GM12878 (cell line): ENCODE measurements at regions not wholly inside any gene's neighbourhood (a gene's known extent, or its start where the extent isn't known, plus 50 kb on each side); places are given as distances from the start of the nearest gene placed in this dataset.

Experiments
- ATAC-seq: fragments of 200-7000 bp; cut with Tn5 transposase; 3 replicates; pipeline ENCODE4 v1.9.1; 2020; ENCODE audit warnings: mild to moderate bottlenecking, moderate library complexity
- BruUV-seq: library from RNA; stranded (reverse); fragments of 400-500 nt; replicated peaks from 2 replicates; lab custom pipeline; 2021; lab: Mats Ljungman, UMichigan
- CTCF ChIA-PET: fragments of 300-600 bp; sonication (Branson Sonifier 250); formaldehyde crosslinking; extraction: SDS; loops from one replicate; lab custom pipeline; 2021; ENCODE audit warnings: inconsistent platforms; lab: Yijun Ruan, JAX
- POLR2A ChIA-PET: fragments of 350-600 bp; formaldehyde crosslinking; extraction: SDS; loops from one replicate; lab custom pipeline; 2021; ENCODE audit warnings: inconsistent platforms; lab: Charles Lee
- RAD21 ChIA-PET: fragments of 300-600 bp; sonication (Branson Sonifier 250); formaldehyde crosslinking; loops from one replicate; lab custom pipeline; 2023; ENCODE audit warnings: antibody characterized with exemption; ENCODE audit not compliant: unreplicated experiment; lab: Charles Lee
- SMC1A ChIA-PET: fragments of 300-600 bp; sonication (Branson Sonifier 250); formaldehyde crosslinking; loops from one replicate; lab custom pipeline; 2023; ENCODE audit not compliant: unreplicated experiment, uncharacterized antibody; lab: Charles Lee
- DNase-seq: peaks from one replicate; pipeline ENCODE4 v3.0.0-alpha.2; 2011; ENCODE audit warnings: low read depth, low spot score
- FAIRE-seq: peaks from 3 replicates; lab custom pipeline; 2011; peaks lifted over from hg19 to GRCh38; lab: Jason Lieb, UNC
- H2AFZ ChIP-seq: 2 replicates; pipeline ENCODE4 v1.6.0; 2011; ENCODE audit warnings: low read depth, low read length, control low read depth; ENCODE audit not compliant: control insufficient read depth
- H3K27ac ChIP-seq: 2 replicates; pipeline ENCODE4 v1.5.1; 2011; ENCODE audit warnings: control low read depth; ENCODE audit not compliant: control insufficient read depth, insufficient read depth
- H3K27me3 ChIP-seq, 2 experiments: replicated peaks in 1 of 2; 2 replicates each; pipeline versions ENCODE4 v1.6.0 to v1.6.1; 2011; ENCODE audit warnings: low read length in 1 of 2; ENCODE audit not compliant: control insufficient read depth in 2 of 2, insufficient read depth in 2 of 2
- H3K36me3 ChIP-seq, 2 experiments: 2 replicates each; pipeline ENCODE4 v1.5.1; 2011; ENCODE audit warnings: low read length in 1 of 2; ENCODE audit not compliant: control insufficient read depth in 2 of 2, insufficient read depth in 2 of 2
- H3K4me1 ChIP-seq: 2 replicates; pipeline ENCODE4 v1.6.1; 2011; ENCODE audit warnings: mild to moderate bottlenecking, low read length, moderate library complexity, mixed read lengths; ENCODE audit not compliant: control insufficient read depth, insufficient read depth
- H3K4me2 ChIP-seq: 2 replicates; pipeline ENCODE4 v1.6.0; 2011; ENCODE audit warnings: control low read depth; ENCODE audit not compliant: control insufficient read depth, insufficient read depth
- H3K4me3 ChIP-seq: fragments of 200-600 bp; sonication (generic); 2 replicates; pipeline ENCODE4 v1.5.1; 2016
- H3K79me2 ChIP-seq: 2 replicates; pipeline ENCODE4 v1.6.0; 2011; ENCODE audit warnings: low read length; ENCODE audit not compliant: control insufficient read depth, insufficient read depth
- H3K9ac ChIP-seq: 2 replicates; pipeline ENCODE4 v1.8.0; 2011; ENCODE audit warnings: low read length, control low read depth, mixed read lengths; ENCODE audit not compliant: control insufficient read depth, insufficient read depth
- H3K9me3 ChIP-seq: replicated peaks from 3 replicates; pipeline ENCODE4 v1.5.1; 2011; ENCODE audit warnings: mild to moderate bottlenecking, low read length; ENCODE audit not compliant: control insufficient read depth, insufficient read depth
- H4K20me1 ChIP-seq: 2 replicates; pipeline ENCODE4 v1.6.0; 2011; ENCODE audit not compliant: control insufficient read depth, insufficient read depth
- ATF7 ChIP-seq: fragments of 450-650 bp; IDR thresholded peaks from 2 replicates; pipeline ENCODE4 v1.6.1; 2016; ENCODE audit warnings: low read depth, mild to moderate bottlenecking
- CREM ChIP-seq: IDR thresholded peaks from 2 replicates; pipeline ENCODE4 v1.6.1; 2014; ENCODE audit warnings: antibody characterized with exemption, low read depth
- ESRRA ChIP-seq: IDR thresholded peaks from 2 replicates; pipeline ENCODE4 v1.6.1; 2012; ENCODE audit warnings: mild to moderate bottlenecking, low read length, improper control_type of control experiment
- FOXM1 ChIP-seq: IDR thresholded peaks from 2 replicates; pipeline ENCODE4 v1.6.1; 2012; ENCODE audit warnings: low read depth, mild to moderate bottlenecking, inconsistent platforms, low read length, moderate library complexity
- IRF4 ChIP-seq: IDR thresholded peaks from 2 replicates; pipeline ENCODE4 v1.6.1; 2011; ENCODE audit warnings: low read depth, low read length
- JUNB ChIP-seq: IDR thresholded peaks from 2 replicates; pipeline ENCODE4 v1.6.1; 2016; ENCODE audit warnings: antibody characterized with exemption, mild to moderate bottlenecking
- PML ChIP-seq: IDR thresholded peaks from 2 replicates; pipeline ENCODE4 v1.6.1; 2012; ENCODE audit warnings: low read length, inconsistent platforms
- RB1 ChIP-seq: fragments of 450-650 bp; formaldehyde crosslinking; IDR thresholded peaks from 2 replicates; pipeline ENCODE4 v1.6.1; 2017; ENCODE audit warnings: mild to moderate bottlenecking, borderline replicate concordance
- SREBF2 ChIP-seq: IDR thresholded peaks from 2 replicates; pipeline ENCODE4 v1.6.1; 2012; ENCODE audit warnings: mild to moderate bottlenecking, low read length
- STAT1 ChIP-seq: fragments of 450-650 bp; conservative IDR thresholded peaks from 2 replicates; pipeline ENCODE4 v1.6.1; 2014; ENCODE audit warnings: antibody characterized with exemption, mild to moderate bottlenecking
- TAF1 ChIP-seq: IDR thresholded peaks from 2 replicates; pipeline ENCODE4 v1.6.1; 2011; ENCODE audit warnings: mild to moderate bottlenecking, low read depth, low read length, borderline replicate concordance
- TCF12 ChIP-seq: IDR thresholded peaks from 2 replicates; pipeline ENCODE4 v1.6.1; 2011; ENCODE audit warnings: low read depth, mild to moderate bottlenecking, low read length
- TCF7 ChIP-seq: IDR thresholded peaks from 2 replicates; pipeline ENCODE4 v1.6.1; 2014; ENCODE audit warnings: antibody characterized with exemption, borderline replicate concordance
- WGBS: methylation state at CpG from one replicate; pipeline ENCODE4 v1.1.6; 2016; ENCODE audit warnings: low lambda C conversion rate; ENCODE audit not compliant: insufficient replicate concordance, insufficient coverage; ENCODE audit errors: missing lambda C conversion rate; 5-methylcytosine and 5-hydroxymethylcytosine counted together
- in situ Hi-C: fragments of 300-500 bp; cut with MboI; formaldehyde crosslinking; loops from 9 replicates; pipeline ENCODE4 v1.14.3; 2018; ENCODE audit warnings: mixed read lengths
- intact Hi-C: fragments of 100-400 bp; cut with micrococcal nuclease; formaldehyde crosslinking; loops from one replicate; pipeline ENCODE4 v1.14.2; 2022; ENCODE audit not compliant: unreplicated experiment
- TF ChIP-seq, protein P1 (sequence below): IDR thresholded peaks from 2 replicates; pipeline ENCODE4 v1.6.1; 2012; ENCODE audit warnings: low read depth, low read length, improper control_type of control experiment
- TF ChIP-seq, protein P2 (sequence below): IDR thresholded peaks from 2 replicates; pipeline ENCODE4 v1.6.1; 2012; ENCODE audit warnings: mild to moderate bottlenecking, low read depth, low read length
- TF ChIP-seq, protein P3 (sequence below): fragments of 450-650 bp; IDR thresholded peaks from 2 replicates; pipeline ENCODE4 v1.6.1; 2014; ENCODE audit warnings: mild to moderate bottlenecking
- TF ChIP-seq, protein P4 (sequence below): fragments of 450-650 bp; IDR thresholded peaks from 2 replicates; pipeline ENCODE4 v1.6.1; 2017; ENCODE audit warnings: mild to moderate bottlenecking, moderate library complexity

DNA sequence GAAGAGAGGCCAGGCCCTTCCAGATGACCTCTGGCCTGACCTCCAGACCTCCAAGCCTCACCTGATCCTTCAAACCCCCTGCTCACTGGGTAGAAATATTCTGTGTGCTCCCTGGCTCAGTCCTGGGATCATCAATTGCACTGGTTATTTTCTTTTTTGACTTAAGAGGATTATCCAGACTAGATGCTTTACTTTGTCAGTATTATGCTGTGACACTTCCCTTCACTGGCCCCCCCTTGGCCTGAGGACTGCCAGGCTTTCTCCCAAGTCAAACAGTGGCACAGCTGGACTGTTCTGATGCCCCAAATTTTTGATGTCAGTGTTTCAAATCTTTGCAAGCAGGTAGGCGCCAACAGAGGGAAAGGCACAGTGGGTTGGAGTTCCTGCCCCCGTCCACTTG, 156.3 kb upstream of the SKOR2 start (continued):
- TF ChIP-seq, protein P1, sequence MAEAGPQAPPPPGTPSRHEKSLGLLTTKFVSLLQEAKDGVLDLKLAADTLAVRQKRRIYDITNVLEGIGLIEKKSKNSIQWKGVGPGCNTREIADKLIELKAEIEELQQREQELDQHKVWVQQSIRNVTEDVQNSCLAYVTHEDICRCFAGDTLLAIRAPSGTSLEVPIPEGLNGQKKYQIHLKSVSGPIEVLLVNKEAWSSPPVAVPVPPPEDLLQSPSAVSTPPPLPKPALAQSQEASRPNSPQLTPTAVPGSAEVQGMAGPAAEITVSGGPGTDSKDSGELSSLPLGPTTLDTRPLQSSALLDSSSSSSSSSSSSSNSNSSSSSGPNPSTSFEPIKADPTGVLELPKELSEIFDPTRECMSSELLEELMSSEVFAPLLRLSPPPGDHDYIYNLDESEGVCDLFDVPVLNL = no peak
- TF ChIP-seq STAT1 (no peak), TAF1 (no peak), IRF4 (no peak), CREM (no peak), FOXM1 (no peak)
- TF ChIP-seq, protein P2, sequence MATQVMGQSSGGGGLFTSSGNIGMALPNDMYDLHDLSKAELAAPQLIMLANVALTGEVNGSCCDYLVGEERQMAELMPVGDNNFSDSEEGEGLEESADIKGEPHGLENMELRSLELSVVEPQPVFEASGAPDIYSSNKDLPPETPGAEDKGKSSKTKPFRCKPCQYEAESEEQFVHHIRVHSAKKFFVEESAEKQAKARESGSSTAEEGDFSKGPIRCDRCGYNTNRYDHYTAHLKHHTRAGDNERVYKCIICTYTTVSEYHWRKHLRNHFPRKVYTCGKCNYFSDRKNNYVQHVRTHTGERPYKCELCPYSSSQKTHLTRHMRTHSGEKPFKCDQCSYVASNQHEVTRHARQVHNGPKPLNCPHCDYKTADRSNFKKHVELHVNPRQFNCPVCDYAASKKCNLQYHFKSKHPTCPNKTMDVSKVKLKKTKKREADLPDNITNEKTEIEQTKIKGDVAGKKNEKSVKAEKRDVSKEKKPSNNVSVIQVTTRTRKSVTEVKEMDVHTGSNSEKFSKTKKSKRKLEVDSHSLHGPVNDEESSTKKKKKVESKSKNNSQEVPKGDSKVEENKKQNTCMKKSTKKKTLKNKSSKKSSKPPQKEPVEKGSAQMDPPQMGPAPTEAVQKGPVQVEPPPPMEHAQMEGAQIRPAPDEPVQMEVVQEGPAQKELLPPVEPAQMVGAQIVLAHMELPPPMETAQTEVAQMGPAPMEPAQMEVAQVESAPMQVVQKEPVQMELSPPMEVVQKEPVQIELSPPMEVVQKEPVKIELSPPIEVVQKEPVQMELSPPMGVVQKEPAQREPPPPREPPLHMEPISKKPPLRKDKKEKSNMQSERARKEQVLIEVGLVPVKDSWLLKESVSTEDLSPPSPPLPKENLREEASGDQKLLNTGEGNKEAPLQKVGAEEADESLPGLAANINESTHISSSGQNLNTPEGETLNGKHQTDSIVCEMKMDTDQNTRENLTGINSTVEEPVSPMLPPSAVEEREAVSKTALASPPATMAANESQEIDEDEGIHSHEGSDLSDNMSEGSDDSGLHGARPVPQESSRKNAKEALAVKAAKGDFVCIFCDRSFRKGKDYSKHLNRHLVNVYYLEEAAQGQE = no peak

DNA sequence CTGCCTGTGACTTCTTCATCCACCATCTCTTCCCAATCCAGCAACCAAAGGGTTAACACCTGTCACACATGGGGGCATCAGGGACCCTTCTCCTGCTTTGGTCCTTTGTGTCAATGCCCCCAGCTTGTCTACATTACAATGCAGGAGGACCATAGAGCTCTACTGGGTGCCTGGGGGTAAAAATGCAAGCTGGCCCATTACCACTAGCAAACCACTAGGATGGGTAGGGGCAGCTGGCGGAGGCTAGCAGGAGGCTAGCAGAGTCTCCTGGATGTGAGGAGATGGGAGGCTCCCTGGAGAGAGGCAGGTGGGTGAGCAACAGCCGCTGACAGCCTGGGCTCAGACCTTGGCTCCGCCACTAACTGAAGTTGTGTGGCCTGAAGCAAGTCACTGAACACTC, 153.4 kb upstream of the SKOR2 start:
- ChIA-PET SMC1A (no interaction called here), CTCF (no interaction called here), RAD21 (no interaction called here), POLR2A (interaction anchor here (0.7 kb wide), 1 partner anchor 57 kb away, joined by 5 read pairs; no protein-coding TSS in a partner anchor)
- Histone ChIP-seq H3K79me2 (no peaks in the 10 kb centered on the region), H3K4me1 (no peaks in the 10 kb centered on the region), H3K9ac (no peak overlapping the region), H3K27me3 (no peaks in the 10 kb centered on the region), H3K9me3 (no peaks in the 10 kb centered on the region), H3K27ac (no peak overlapping the region), H2AFZ (no peak overlapping the region), H3K36me3 (no peaks in the 10 kb centered on the region), H4K20me1 (no peaks in the 10 kb centered on the region; the same call in 1 of the 2 replicates), H3K4me2 (no peak overlapping the region), H3K4me3 (no peak overlapping the region)
- ATAC-seq = no peak
- 50% methylated on average over 3 of the region's 3 CpGs for WGBS
- DNase-seq = no peak
- in situ Hi-C loops = no loop called here
- BruUV-seq = no TSS peak
- intact Hi-C loops = no loop called here
- FAIRE-seq = no peak
- TF ChIP-seq, protein P3, sequence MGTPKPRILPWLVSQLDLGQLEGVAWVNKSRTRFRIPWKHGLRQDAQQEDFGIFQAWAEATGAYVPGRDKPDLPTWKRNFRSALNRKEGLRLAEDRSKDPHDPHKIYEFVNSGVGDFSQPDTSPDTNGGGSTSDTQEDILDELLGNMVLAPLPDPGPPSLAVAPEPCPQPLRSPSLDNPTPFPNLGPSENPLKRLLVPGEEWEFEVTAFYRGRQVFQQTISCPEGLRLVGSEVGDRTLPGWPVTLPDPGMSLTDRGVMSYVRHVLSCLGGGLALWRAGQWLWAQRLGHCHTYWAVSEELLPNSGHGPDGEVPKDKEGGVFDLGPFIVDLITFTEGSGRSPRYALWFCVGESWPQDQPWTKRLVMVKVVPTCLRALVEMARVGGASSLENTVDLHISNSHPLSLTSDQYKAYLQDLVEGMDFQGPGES = no peak
- no peak for TF ChIP-seq TCF12
- no peak for TF ChIP-seq RB1
- TF ChIP-seq SREBF2 = no peak
- TF ChIP-seq TCF7 = no peak
- no peak for TF ChIP-seq PML
- TF ChIP-seq ESRRA = no peak
- TF ChIP-seq JUNB = no peak
- TF ChIP-seq ATF7 = no peak
- TF ChIP-seq, protein P4, sequence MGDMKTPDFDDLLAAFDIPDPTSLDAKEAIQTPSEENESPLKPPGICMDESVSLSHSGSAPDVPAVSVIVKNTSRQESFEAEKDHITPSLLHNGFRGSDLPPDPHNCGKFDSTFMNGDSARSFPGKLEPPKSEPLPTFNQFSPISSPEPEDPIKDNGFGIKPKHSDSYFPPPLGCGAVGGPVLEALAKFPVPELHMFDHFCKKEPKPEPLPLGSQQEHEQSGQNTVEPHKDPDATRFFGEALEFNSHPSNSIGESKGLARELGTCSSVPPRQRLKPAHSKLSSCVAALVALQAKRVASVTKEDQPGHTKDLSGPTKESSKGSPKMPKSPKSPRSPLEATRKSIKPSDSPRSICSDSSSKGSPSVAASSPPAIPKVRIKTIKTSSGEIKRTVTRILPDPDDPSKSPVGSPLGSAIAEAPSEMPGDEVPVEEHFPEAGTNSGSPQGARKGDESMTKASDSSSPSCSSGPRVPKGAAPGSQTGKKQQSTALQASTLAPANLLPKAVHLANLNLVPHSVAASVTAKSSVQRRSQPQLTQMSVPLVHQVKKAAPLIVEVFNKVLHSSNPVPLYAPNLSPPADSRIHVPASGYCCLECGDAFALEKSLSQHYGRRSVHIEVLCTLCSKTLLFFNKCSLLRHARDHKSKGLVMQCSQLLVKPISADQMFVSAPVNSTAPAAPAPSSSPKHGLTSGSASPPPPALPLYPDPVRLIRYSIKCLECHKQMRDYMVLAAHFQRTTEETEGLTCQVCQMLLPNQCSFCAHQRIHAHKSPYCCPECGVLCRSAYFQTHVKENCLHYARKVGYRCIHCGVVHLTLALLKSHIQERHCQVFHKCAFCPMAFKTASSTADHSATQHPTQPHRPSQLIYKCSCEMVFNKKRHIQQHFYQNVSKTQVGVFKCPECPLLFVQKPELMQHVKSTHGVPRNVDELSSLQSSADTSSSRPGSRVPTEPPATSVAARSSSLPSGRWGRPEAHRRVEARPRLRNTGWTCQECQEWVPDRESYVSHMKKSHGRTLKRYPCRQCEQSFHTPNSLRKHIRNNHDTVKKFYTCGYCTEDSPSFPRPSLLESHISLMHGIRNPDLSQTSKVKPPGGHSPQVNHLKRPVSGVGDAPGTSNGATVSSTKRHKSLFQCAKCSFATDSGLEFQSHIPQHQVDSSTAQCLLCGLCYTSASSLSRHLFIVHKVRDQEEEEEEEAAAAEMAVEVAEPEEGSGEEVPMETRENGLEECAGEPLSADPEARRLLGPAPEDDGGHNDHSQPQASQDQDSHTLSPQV = no peak
